CD4-positive, alpha-beta T cell treated with Interleukin-15 for 1 hour (primary cell): ENCODE measurements at regions not wholly inside any gene's neighbourhood (a gene's known extent, or its start where the extent isn't known, plus 50 kb on each side); places are given as distances from the start of the nearest gene placed in this dataset.
"Not testable (repeated sequence)": the region's sequence is repeated elsewhere in the genome, so short reads cannot be mapped to it uniquely, and the experiment has no call there.

Experiments used
- DNase-seq: peaks from one replicate; pipeline ENCODE4 v3.0.0-alpha.2; 2020

DNA sequence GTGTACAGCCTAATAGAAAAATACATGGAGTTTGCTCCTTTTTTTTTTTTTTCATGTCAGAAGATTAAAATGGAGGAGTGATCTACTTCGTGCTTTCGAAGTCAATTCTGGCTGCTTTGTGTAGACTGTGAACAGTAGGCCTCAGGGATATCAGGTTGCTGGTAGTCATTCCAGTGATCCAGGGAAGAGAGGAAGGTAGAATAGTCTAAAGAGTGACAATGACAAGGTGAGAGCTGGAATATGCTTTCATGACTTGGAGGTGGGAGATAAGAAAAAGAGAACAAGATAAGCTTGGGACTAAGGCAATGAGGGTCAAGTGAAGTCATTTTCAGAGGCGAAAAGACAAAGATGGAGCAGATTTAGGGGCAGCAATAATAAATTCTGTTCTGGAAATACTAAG, 111.3 kb upstream of the MIR17HG start:
- no peak for DNase-seq

GRCh38 chr13:91236921-91237320, 110.6 kb upstream of the MIR17HG start:
- DNase-seq = no peak

- DNase-seq = no peak
Measured at GRCh38 chr13:91238036-91238435, 109.5 kb upstream of the MIR17HG start.

DNA sequence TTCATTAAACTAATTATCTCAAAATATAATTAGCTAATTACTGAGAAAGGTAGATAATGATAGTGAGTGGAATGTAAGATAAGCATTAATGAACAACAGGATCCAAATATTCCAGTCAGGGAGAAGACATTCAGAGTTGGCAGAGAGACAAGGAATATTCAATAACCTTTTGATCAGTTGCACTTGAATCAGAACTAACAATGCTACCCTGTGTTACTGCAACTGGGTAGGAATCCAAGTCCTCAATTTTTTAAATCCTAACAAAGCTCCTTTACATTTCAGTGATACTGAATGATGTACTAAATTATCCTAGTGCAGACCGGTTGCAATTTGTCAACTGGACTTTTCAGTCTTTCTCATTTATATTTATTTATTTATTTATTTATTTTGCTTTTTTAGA, 107.1 kb upstream of the MIR17HG start:
- DNase-seq = no peak

DNA sequence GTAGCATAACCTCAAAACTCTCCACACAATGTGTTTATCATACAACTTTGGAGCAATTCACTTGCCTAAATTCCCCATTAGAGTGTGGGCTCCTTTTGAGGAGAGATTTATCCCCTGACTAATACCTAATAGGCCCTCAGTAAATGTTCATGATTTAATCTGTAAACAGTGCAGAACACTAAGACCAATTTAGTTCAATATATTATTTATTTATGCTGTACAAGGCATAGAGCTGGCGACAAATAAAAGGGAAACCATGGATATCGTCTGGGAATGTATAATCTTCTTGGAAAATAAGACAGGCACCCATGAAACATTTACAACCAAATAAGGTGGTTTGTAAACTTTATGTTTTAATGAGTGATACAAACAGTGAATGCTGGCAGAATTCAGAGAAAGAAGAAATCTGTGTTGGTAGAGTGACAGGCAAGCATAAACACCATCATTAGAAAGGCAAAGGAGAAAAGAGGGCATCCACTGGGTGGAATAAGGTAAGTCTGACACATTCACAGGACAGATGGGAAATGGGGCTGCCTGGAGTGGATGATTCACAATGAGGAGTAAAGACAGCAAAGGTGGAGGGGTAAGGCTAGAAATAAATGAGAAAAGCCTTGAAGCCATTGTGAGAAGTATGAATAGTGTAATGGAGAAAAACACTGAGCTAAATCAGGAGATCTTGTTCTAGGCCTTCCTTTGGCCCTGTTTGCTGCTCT, 106.1 kb upstream of the MIR17HG start:
- no peak for DNase-seq

GRCh38 chr13:91242652-91243051, 104.8 kb upstream of the MIR17HG start:
- DNase-seq = no peak

DNA sequence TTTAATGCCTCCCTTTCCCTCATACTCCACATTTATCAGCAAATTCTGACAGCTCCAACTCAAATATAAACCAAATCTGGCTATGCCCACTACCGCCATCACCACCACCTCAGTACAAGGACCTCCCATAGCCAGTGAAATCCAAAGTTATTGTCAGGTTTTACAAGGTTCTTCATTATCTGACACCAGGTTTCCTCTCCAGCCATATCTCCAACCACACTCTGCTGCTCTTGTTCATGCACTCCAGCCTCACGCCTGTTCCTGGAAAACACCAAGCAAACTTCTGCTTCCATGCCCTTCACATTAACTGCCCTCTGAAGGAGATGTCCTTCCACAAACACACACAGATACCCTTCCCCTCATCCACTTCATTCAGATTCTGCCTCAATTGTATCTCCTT, 102.2 kb upstream of the MIR17HG start:
- DNase-seq = no peak

DNA sequence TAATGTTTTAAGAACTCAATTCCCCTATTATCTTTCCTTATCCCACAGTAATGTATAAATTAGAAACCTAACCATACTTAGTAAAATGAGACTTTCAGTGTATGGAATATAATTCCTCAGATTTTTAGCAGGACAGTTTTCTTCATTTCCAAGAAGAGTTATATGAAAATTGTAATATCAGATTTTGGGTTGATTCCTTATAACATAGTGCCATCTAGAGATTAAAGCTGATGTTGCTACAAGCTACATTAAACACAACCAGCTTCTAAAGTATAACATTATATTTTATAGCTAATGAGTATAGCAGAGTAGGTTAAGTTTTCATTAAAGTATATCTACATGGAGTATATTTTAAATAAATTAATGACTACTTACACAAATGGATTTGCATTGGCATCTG, 99.7 kb upstream of the MIR17HG start:
- no peak for DNase-seq

DNA sequence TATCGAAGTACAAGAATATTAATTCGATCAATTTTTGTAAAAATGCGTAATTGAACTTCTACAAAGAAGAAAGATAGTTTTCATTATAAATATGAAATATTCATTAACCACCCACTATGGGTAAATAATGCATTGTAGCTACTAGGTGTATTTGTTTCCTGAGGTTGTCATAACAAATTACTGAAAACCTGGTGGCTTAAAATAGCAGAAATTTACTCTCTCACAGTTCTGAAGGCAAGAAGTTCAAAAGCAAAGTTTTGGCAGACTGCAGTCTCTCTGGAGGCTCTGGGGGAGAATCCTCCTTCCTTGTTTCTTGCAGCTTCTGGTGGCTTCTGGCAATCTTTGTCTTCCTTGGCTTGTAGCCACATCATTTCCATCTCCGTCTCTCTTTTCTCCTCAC, 99.2 kb upstream of the MIR17HG start:
- no peak for DNase-seq

- no peak for DNase-seq
Measured at GRCh38 chr13:91249370-91249769, 98.1 kb upstream of the MIR17HG start.

DNA sequence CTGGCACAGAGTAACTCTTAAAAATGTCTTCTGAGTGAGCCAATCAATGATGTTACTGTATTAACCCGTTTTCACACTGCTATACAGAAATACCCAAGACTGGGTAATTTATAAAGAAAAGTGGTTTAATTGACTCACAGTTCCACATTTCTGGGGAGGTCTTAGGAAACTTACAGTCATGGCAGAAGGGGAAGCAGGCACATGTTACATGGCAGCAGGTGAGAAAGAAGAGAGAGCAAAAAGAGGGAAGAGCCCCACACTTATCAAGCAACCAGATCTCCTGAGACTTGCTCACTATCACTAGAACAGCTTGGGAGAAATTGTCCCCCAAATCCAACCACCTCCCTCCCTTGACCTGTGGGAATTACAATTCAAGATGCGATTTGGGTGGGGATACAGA, 97.6 kb upstream of the MIR17HG start:
- no peak for DNase-seq

DNA sequence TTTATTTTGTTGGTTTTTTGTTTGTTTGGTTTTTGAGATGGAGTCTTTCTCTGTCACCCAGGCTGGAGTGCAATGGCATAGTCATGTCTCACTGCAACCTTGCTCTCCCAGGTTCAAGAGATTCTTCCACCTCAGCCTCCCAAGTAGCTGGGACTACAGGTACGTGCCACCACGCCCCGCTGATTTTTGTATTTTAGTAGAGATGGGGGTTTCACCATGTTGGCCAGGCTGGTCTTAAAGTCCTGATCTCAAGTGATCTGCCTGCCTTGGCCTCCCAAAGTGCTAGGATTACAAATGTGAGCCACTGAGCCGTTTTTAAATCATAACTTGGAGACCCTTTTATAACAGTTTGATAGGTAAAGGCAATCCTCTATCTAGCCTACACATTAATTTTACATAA, 95.9 kb upstream of the MIR17HG start:
- DNase-seq = not testable (repeated sequence)

- no peak for DNase-seq
Measured at GRCh38 chr13:91264484-91264883, 83.0 kb upstream of the MIR17HG start.

GRCh38 chr13:91269237-91269636, 78.2 kb upstream of the MIR17HG start:
- no peak for DNase-seq

GRCh38 chr13:91270031-91270430, 77.5 kb upstream of the MIR17HG start:
- no peak for DNase-seq

GRCh38 chr13:91272235-91272777, 75.2 kb upstream of the MIR17HG start:
- DNase-seq = no peak

GRCh38 chr13:91273675-91274074, 73.8 kb upstream of the MIR17HG start:
- no peak for DNase-seq

- no peak for DNase-seq
Measured at GRCh38 chr13:91277013-91277676, 70.3 kb upstream of the MIR17HG start.

DNA sequence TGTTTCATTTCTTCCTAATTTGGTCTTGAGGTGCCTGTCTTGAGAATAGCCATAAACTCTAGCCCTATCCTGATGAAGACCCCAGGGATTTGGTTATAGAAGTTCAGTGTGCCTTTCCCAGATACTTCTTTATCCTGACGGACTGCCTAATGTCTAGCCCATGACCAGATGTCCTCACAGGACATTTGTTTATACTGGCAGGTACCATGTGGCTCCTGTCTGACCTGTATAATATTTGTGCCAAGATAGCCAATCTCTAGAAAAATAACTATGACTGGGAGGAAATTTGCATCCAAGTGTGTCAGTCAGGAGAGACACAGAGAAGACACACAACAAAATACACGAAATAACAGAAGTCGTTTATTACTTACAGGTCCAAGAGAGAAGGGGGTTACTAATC, 69.2 kb upstream of the MIR17HG start:
- DNase-seq = no peak

GRCh38 chr13:91278888-91279287, 68.6 kb upstream of the MIR17HG start:
- no peak for DNase-seq

DNA sequence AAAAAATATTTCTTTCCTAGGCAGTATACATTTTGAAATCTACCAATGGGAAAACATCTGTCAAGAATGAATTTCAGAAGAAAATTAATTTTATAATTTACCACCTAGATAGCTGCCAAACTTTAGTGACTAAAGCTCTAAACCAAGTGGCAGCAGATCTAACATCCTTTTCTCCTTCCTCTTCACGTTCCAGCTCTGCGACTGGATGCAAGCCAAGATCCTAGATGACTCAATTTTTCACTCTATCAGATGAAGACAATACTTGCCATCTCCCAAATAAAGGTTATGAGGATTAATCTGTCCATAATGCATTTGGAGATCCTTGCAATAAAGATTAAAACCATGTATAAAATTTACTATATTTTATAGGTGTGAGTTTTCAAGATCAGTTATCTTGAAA, 66.7 kb upstream of the MIR17HG start:
- no peak for DNase-seq

DNA sequence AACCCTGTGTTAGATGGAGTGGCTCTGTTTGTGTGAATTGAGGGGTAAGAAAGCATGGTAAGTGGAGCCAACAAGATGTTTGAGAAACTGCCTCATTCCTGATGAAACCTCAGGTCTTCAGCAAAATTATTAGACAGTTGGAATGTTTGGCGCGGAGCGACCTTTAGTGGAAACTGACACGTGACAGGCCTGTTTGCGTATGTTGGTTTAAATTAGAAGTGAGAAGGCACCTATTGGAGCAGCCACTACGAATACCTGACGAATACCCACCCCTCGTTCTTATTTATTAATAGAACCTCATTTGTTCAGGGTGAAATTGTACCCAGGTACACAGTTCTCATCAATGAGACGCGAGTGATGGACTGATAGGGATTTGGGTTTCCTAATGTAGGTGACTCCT, 63.2 kb upstream of the MIR17HG start:
- no peak for DNase-seq

DNA sequence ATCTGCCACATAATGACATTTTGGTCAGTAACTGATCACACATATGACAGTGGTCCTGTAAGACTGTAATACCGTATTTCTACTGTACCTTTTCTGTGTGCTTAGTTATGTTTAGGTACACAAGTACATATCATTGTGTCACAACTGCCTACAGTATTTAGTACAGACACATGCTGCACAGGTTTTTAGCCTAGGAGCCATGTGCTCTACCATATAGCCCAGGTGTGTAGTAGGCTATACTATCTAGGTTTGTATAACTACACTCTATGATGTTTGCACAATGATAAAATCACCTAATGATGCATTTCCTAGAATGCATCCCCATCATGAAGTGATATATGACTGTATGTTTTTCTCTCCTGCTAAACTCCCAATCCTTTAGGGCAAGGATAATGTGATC, 61.2 kb upstream of the MIR17HG start:
- DNase-seq = no peak

DNA sequence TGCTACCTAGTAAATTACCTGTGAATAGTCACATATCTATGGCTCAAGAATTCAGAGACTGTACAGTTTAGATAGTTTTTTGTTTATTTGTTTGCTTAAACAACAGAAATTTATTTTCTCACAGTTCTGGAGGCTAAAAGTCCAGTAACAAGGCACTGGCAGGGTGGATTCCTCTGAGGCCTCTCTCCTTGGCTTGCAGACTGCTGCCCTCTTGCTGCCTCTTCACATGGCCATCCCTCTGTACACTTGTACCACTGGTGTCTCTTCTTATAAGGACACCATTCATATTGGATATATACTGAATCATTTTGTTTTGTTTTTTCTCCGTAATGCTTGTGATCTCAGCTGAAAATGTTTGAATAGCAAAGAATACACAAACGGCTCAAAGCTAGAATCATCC, 56.4 kb upstream of the MIR17HG start:
- DNase-seq = no peak
